Mucosa of descending colon (tissue), 3 donors: ENCODE measurements at regions not wholly inside any gene's neighbourhood (a gene's known extent, or its start where the extent isn't known, plus 50 kb on each side); places are given as distances from the start of the nearest gene placed in this dataset.
A peak's percentile ranks its signal among the peaks of the same experiment; 100 is the strongest.

ENCODE experiments used
- ATAC-seq: fragments of 200-7000 bp; cut with Tn5 transposase; one replicate; pipeline ENCODE4 v1.9.1; 2020; ENCODE audit warnings: mild to moderate bottlenecking, moderate library complexity
- DNase-seq, 3 donors: peaks; one replicate each; pipeline ENCODE4 v3.0.0-alpha.2; 2020
- H3K36me3 ChIP-seq: fragments of 200-600 bp; one replicate; pipeline ENCODE4 v1.8.0; 2021; ENCODE audit warnings: low read depth, mild to moderate bottlenecking
- H3K4me1 ChIP-seq: fragments of 200-600 bp; one replicate; pipeline ENCODE4 v1.8.0; 2021; ENCODE audit warnings: low read depth, mild to moderate bottlenecking
- H3K4me3 ChIP-seq: fragments of 200-600 bp; one replicate; pipeline ENCODE4 v1.8.0; 2021; ENCODE audit warnings: mild to moderate bottlenecking
- H3K9me3 ChIP-seq: fragments of 200-600 bp; one replicate; pipeline ENCODE4 v1.8.0; 2021; ENCODE audit warnings: mild to moderate bottlenecking
- intact Hi-C, 2 donors: fragments of 100-400 bp; cut with DNase I in 1 of 2; cut with micrococcal nuclease in 1 of 2; formaldehyde crosslinking; loops; one replicate each; pipeline versions ENCODE4 v1.11.0 to v1.11.1; 2022; cut with DNase I, micrococcal nuclease
- TF ChIP-seq, protein P1 (sequence below): fragments of 200-600 bp; IDR thresholded peaks from one replicate; pipeline ENCODE4 v1.8.0; 2022; ENCODE audit warnings: antibody characterized with exemption, mild to moderate bottlenecking
- donor health status: DM: no; HTN: no; CAD: no; lungs with moderate emphysema.
- donor health status: DM: no; HTN: no; CAD: no.
- donor health status: DM: no; HTN: yes; CAD: no.

DNA sequence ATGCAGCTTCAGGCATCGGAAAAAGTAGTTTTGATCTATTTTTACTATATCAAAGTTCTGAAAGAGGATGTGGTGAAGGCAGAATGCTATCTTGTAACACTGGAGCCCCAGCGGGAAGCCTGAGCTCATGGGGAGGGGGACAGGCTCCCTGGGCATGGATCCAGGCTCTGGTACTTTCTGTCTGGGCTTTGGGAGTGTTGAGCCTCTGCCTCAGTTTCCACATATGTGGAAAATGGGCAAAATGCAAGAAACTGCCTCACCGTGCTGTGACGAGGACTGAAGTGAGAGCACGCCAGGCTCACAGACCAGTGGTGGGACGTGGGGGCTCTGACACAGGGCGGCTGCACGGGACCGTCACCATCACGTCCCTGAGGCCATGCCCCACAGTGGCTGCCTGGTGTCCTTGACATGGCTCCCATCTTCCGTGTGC, 182.9 kb upstream of the SHH start:
- Histone ChIP-seq H3K4me1 (peaks cover 8% of the 10 kb centered on the region), H3K4me3 (no peak overlapping the region), H3K9me3 (no peaks in the 10 kb centered on the region), H3K36me3 (no peaks in the 10 kb centered on the region)
- no peak for DNase-seq
- TF ChIP-seq, protein P1, sequence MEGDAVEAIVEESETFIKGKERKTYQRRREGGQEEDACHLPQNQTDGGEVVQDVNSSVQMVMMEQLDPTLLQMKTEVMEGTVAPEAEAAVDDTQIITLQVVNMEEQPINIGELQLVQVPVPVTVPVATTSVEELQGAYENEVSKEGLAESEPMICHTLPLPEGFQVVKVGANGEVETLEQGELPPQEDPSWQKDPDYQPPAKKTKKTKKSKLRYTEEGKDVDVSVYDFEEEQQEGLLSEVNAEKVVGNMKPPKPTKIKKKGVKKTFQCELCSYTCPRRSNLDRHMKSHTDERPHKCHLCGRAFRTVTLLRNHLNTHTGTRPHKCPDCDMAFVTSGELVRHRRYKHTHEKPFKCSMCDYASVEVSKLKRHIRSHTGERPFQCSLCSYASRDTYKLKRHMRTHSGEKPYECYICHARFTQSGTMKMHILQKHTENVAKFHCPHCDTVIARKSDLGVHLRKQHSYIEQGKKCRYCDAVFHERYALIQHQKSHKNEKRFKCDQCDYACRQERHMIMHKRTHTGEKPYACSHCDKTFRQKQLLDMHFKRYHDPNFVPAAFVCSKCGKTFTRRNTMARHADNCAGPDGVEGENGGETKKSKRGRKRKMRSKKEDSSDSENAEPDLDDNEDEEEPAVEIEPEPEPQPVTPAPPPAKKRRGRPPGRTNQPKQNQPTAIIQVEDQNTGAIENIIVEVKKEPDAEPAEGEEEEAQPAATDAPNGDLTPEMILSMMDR = no peak
- ATAC-seq = no peak
- intact Hi-C loops = no loop called here

DNA sequence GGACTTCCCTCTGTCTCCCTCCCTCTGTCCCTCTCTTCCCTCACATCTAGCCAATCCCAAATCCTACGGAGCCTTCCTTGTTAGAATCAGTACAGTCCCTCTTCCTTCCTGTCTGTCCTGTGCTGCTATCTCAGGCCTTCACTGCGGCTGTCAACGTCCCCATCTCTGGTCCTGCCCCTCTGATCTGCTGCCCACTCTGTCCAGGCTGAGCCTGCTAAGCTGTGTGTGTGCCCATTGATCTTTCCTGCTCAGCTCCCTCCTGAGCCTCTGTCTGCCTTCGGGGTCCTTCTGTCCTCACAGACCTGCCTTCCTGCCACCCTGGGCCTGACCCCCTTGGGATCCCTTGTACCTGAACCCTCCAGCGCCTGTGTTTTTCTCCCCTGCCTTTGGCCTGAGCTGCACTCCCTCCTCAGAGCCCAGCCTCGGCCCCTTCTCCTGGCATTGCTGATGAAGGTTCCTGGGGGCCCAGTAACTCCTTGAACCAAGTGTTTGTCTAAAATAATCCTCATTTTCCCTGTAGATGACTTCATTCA, 182.1 kb upstream of the SHH start:
- peak; percentile 7 for ATAC-seq
- H3K9me3 ChIP-seq = no peaks in the 10 kb centered on the region
- no peaks in the 10 kb centered on the region for H3K36me3 ChIP-seq
- peaks cover 8% of the 10 kb centered on the region for H3K4me1 ChIP-seq
- intact Hi-C loops = no loop called here
- DNase-seq = no peak
- TF ChIP-seq, protein P1 = no peak
- H3K4me3 ChIP-seq = no peak overlapping the region

DNA sequence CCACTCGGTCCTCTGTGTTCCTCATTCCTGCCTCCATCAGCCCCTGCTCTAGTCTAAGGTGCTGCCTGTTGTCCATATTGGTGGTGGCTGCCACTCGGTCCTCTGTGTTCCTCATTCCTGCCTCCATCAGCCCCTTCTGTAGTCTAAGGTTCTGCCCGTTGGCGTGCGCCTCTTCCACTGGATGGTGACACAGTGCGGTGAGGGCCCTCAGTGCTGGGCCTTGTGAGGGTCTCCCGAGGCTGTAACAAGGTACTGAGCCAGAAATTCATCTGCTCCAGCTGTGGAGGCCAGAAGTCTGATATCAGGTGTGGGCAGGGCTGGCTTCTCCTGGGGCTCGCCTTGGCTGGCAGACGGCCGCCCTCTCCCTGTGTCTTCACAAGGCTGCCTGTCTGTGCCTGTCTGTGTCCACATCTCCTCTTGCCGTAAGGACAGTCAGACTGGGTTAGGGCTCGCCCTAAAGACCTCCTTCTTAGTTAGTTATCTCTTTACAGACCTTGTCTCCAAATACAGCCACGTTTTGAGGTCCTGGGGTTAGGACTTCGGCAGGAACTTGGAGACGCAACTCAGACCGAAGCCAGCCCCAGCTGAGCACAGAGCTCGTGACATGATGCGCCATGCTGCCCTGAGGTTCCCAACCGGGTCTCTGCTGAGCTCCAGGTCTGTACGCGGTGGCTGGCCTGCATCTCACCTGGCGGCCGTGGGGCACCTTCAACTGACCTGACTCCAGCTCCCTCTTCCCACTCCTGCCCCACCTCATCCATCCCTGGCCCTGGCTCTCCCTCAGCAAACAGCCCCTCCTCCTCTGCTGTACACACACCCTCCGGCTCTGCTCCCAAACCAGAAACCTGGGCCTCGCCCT, 181.4 kb upstream of the SHH start:
- TF ChIP-seq, protein P1 = no peak
- no peaks in the 10 kb centered on the region for H3K36me3 ChIP-seq
- H3K9me3 ChIP-seq = no peaks in the 10 kb centered on the region
- H3K4me1 ChIP-seq = peaks cover 4% of the 10 kb centered on the region
- no peak for DNase-seq
- intact Hi-C loops = no loop called here
- ATAC-seq = peak; percentile 56
- H3K4me3 ChIP-seq = no peak overlapping the region

DNA sequence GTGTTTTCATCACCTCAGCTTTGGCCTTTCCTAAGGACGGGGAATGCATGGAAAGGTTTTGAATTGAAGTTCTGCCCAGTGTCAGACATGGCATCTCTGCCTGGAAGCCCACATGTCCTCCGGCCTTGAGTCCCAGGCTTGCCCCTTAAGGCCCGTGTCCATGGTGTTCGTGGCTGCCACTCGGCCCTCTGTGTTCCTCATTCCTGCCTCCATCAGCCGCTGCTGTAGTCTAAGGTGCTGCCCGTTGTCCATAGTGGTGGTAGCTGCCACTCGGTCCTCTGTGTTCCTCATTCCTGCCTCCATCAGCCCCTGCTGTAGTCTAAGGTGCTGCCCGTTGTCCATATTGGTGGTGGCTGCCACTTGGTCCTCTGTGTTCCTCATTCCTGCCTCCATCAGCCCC, 180.7 kb upstream of the SHH start:
- Histone ChIP-seq H3K9me3 (no peaks in the 10 kb centered on the region), H3K4me1 (no peaks in the 10 kb centered on the region), H3K4me3 (no peak overlapping the region), H3K36me3 (no peaks in the 10 kb centered on the region)
- intact Hi-C loops = no loop called here
- TF ChIP-seq, protein P1 = no peak
- DNase-seq (no peak), ATAC-seq (no peak)

DNA sequence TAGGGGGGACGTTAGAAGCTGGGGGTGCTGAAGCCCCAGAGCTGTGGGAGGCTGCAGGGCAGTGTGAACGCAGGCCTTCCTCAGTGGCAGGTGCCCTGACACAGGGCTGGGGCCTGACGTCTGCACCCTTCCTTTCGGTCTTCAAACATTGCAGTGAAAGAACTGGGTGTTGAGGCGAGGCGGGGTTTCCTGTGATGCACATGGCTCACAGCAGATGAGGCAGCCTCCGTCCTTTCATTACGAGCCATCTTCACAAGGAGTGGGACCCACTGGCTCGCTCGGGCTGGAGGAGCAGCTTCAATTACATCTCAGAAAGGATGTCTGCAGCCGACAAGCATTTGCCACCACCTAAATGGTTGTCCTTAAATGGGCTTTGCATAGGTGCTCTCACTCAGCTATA, 180.3 kb upstream of the SHH start:
- no peaks in the 10 kb centered on the region for H3K4me1 ChIP-seq
- H3K4me3 ChIP-seq = no peak overlapping the region
- no peaks in the 10 kb centered on the region for H3K9me3 ChIP-seq
- TF ChIP-seq, protein P1 = no peak
- no peak for ATAC-seq
- intact Hi-C loops = no loop called here
- H3K36me3 ChIP-seq = no peaks in the 10 kb centered on the region
- no peak for DNase-seq
